Peyer's patch (tissue), 4 donors: ENCODE measurements at regions not wholly inside any gene's neighbourhood (a gene's known extent, or its start where the extent isn't known, plus 50 kb on each side); places are given as distances from the start of the nearest gene placed in this dataset.

Experiments used
- CTCF ChIP-seq, 6 experiments: fragments of 450-650 bp in 4 of 6; fragments of 200-600 bp in 2 of 6; sonication (generic) in 1 of 6; IDR thresholded peaks; one replicate each; pipeline ENCODE4 v1.5.1; 2017 to 2019; ENCODE audit warnings: antibody characterized with exemption in 6 of 6, mild to moderate bottlenecking in 3 of 6, moderate library complexity in 1 of 6
- POLR2A ChIP-seq, 2 donors: fragments of 450-650 bp; IDR thresholded peaks; one replicate each; pipeline ENCODE4 v1.5.1; 2017; ENCODE audit warnings: antibody characterized with exemption in 2 of 2, mild to moderate bottlenecking in 2 of 2, moderate library complexity in 2 of 2

- TF ChIP-seq CTCF (IDR thresholded peaks at IDR 0.05) = no peak
- no peak for TF ChIP-seq POLR2A (IDR thresholded peaks at IDR 0.05)
These were observed 679.3 kb downstream of the OTOL1 start for GRCh38 chr3:162175878-162176277.
